ENCODE measurements at regions not wholly inside any gene's neighbourhood (a gene's known extent, or its start where the extent isn't known, plus 50 kb on each side); places are given as distances from the start of the nearest gene placed in this dataset.
"Not testable (repeated sequence)": the region's sequence is repeated elsewhere in the genome, so short reads cannot be mapped to it uniquely, and the experiment has no call there.

- Histone ChIP-seq H3K36me3 (no peaks in the 10 kb centered on the region), H3K4me3 (no peak overlapping the region), H3K9me3 (no peaks in the 10 kb centered on the region), H3K27me3 (replicated peaks; ENCODE audit: insufficient read depth) (no peaks in the 10 kb centered on the region), H3K4me1 (replicated peaks) (no peaks in the 10 kb centered on the region), H3K27ac (no peak overlapping the region)
- TF ChIP-seq CTCF (IDR thresholded peaks at IDR 0.05) (no peak), POLR2AphosphoS5 (IDR thresholded peaks at IDR 0.05) (no peak), POLR2A (IDR thresholded peaks at IDR 0.05) (no peak)
- no peak for DNase-seq (ENCODE audit: low spot score)
- intact Hi-C loops (cut with DNase I), result no loop called here
- 64% methylated on average over 4 of the region's 4 CpGs for WGBS
Observed at GRCh38 chr13:59425211-59425741, 738.5 kb downstream of the DIAPH3 start.

GRCh38 chr13:59435024-59435423, 728.7 kb downstream of the DIAPH3 start:
- Histone ChIP-seq H3K36me3 (no peaks in the 10 kb centered on the region), H3K27ac (no peak overlapping the region), H3K4me1 (replicated peaks) (no peaks in the 10 kb centered on the region), H3K9me3 (no peaks in the 10 kb centered on the region), H3K4me3 (no peak overlapping the region), H3K27me3 (replicated peaks; ENCODE audit: insufficient read depth) (no peaks in the 10 kb centered on the region)
- WGBS, result 84% methylated on average over 1 of the region's 1 CpG
- intact Hi-C loops (cut with DNase I), result no loop called here
- TF ChIP-seq CTCF (IDR thresholded peaks at IDR 0.05) (no peak), POLR2A (IDR thresholded peaks at IDR 0.05) (no peak), POLR2AphosphoS5 (IDR thresholded peaks at IDR 0.05) (no peak)
- DNase-seq (ENCODE audit: low spot score), result no peak

GRCh38 chr13:59437544-59438301, 726.0 kb downstream of the DIAPH3 start:
- 11% methylated on average over 2 of the region's 2 CpGs for WGBS
- Histone ChIP-seq H3K4me1 (replicated peaks) (no peaks in the 10 kb centered on the region), H3K4me3 (no peak overlapping the region), H3K27ac (no peak overlapping the region), H3K36me3 (no peaks in the 10 kb centered on the region), H3K9me3 (no peaks in the 10 kb centered on the region), H3K27me3 (replicated peaks; ENCODE audit: insufficient read depth) (no peaks in the 10 kb centered on the region)
- intact Hi-C loops (cut with DNase I), result no loop called here
- no peak for DNase-seq (ENCODE audit: low spot score)
- TF ChIP-seq POLR2AphosphoS5 (IDR thresholded peaks at IDR 0.05) (no peak), CTCF (IDR thresholded peaks at IDR 0.05) (no peak), POLR2A (IDR thresholded peaks at IDR 0.05) (no peak)

GRCh38 chr13:59439776-59440428, 723.8 kb downstream of the DIAPH3 start:
- intact Hi-C loops (cut with DNase I), result no loop called here
- no peak for DNase-seq (ENCODE audit: low spot score)
- 90% methylated on average over 29 of the region's 29 CpGs for WGBS
- no peaks in the 10 kb centered on the region for H3K27me3 ChIP-seq (replicated peaks; ENCODE audit: insufficient read depth)
- TF ChIP-seq CTCF (IDR thresholded peaks at IDR 0.05) (no peak), POLR2AphosphoS5 (IDR thresholded peaks at IDR 0.05) (no peak)
- H3K27ac ChIP-seq, result no peak overlapping the region
- H3K36me3 ChIP-seq, result no peaks in the 10 kb centered on the region
- no peaks in the 10 kb centered on the region for H3K9me3 ChIP-seq
- no peaks in the 10 kb centered on the region for H3K4me1 ChIP-seq (replicated peaks)
- no peak overlapping the region for H3K4me3 ChIP-seq

- 74% methylated on average over 13 of the region's 13 CpGs for WGBS
- intact Hi-C loops (cut with DNase I); H3K4me3 ChIP-seq; H3K9me3 ChIP-seq; H3K4me1 ChIP-seq (replicated peaks); DNase-seq (ENCODE audit: low spot score); H3K36me3 ChIP-seq; H3K27me3 ChIP-seq (replicated peaks; ENCODE audit: insufficient read depth); H3K27ac ChIP-seq: not testable (repeated sequence)
Observed at GRCh38 chr13:59441068-59441467, 722.7 kb downstream of the DIAPH3 start.

Measured in prostate gland (tissue), 2 donors.